HCT116 (cell line): ENCODE measurements at regions not wholly inside any gene's neighbourhood (a gene's known extent, or its start where the extent isn't known, plus 50 kb on each side); places are given as distances from the start of the nearest gene placed in this dataset.

Source experiments
- ATAC-seq: fragments of 200-7000 bp; cut with Tn5 transposase; 2 replicates; pipeline ENCODE4 v1.9.1; 2020; ENCODE audit warnings: mild to moderate bottlenecking, moderate library complexity
- BruUV-seq: library from RNA; stranded (reverse); fragments of 400-500 nt; replicated peaks from 2 replicates; lab custom pipeline; 2021; lab: Mats Ljungman, UMichigan
- CTCF ChIA-PET: fragments of 300-600 bp; sonication (Branson Sonifier 250); formaldehyde crosslinking; loops from one replicate; lab custom pipeline; 2021; ENCODE audit warnings: antibody characterized with exemption; lab: Charles Lee
- POLR2A ChIA-PET: fragments of 300-600, 350-600 bp; sonication (Branson Sonifier 250); formaldehyde crosslinking; loops from one replicate; lab custom pipeline; 2021; ENCODE audit warnings: antibody characterized with exemption; lab: Charles Lee
- RAD21 ChIA-PET, 2 experiments: fragments of 300-600 bp; sonication (Branson Sonifier 250); formaldehyde crosslinking; loops; one replicate each; lab custom pipeline; 2023; ENCODE audit warnings: low total read pairs in 2 of 2; ENCODE audit not compliant: uncharacterized antibody in 2 of 2, unreplicated experiment in 2 of 2, low non-redundant PET in 1 of 2; lab: Charles Lee
- DNase-seq: peaks from one replicate; pipeline ENCODE4 v3.0.0-alpha.2; 2010; ENCODE audit warnings: low read depth, low spot score
- H2AFZ ChIP-seq: fragments of 200-600 bp; shearing (Covaris generic), sonication (generic); 2 replicates; pipeline ENCODE4 v1.6.1; 2017; ENCODE audit warnings: low read depth, mixed run types, mixed read lengths, antibody characterized with exemption, low read length; ENCODE audit not compliant: poor library complexity, severe bottlenecking
- H3K27ac ChIP-seq: 2 replicates; pipeline ENCODE4 v1.5.1; 2012; ENCODE audit warnings: low read depth, low read length
- H3K27me3 ChIP-seq: fragments of 200-600 bp; sonication (generic); 2 replicates; pipeline ENCODE4 v1.6.1; 2016; ENCODE audit warnings: mixed run types, low read length, mixed read lengths; ENCODE audit not compliant: insufficient read depth
- H3K36me3 ChIP-seq, 2 experiments: fragments of 200-500 bp in 1 of 2; fragments of 200-600 bp in 1 of 2; sonication (Bioruptor generic) in 1 of 2; sonication (generic) in 1 of 2; 2 replicates each; pipeline versions ENCODE4 v1.5.1 to v1.6.1; 2014 to 2016; ENCODE audit warnings: low read length in 2 of 2, inconsistent platforms in 1 of 2, mixed read lengths in 1 of 2, mixed run types in 1 of 2; ENCODE audit not compliant: insufficient read depth in 2 of 2, control insufficient read depth in 1 of 2
- H3K4me1 ChIP-seq, 2 experiments: fragments of 200-600 bp in 1 of 2; sonication (generic) in 1 of 2; 2 replicates each; pipeline versions ENCODE4 v1.5.1 to v1.6.1; 2012 to 2017; ENCODE audit warnings: low read length in 2 of 2, inconsistent platforms in 1 of 2, mild to moderate bottlenecking in 1 of 2, mixed read lengths in 1 of 2, mixed run types in 1 of 2, moderate library complexity in 1 of 2; ENCODE audit not compliant: insufficient read depth in 2 of 2, control insufficient read depth in 1 of 2
- H3K4me2 ChIP-seq: fragments of 200-600 bp; sonication (generic); 2 replicates; pipeline ENCODE4 v1.6.1; 2017; ENCODE audit warnings: mixed run types, low read length, mixed read lengths
- H3K4me3 ChIP-seq, 2 experiments: fragments of 200-600 bp in 1 of 2; sonication (generic) in 1 of 2; replicated peaks in 1 of 2; 2 replicates each; pipeline ENCODE4 v1.5.1; 2011 to 2016; ENCODE audit warnings: low read length in 2 of 2, control low read depth in 1 of 2, low read depth in 1 of 2, mild to moderate bottlenecking in 1 of 2, mixed read lengths in 1 of 2, mixed run types in 1 of 2
- H3K79me2 ChIP-seq: fragments of 200-600 bp; sonication (generic); 2 replicates; pipeline ENCODE4 v1.6.1; 2017; ENCODE audit warnings: mild to moderate bottlenecking, mixed run types, low read length, moderate library complexity, mixed read lengths; ENCODE audit not compliant: insufficient read depth
- H3K9ac ChIP-seq: fragments of 200-600 bp; sonication (generic); 2 replicates; pipeline ENCODE4 v1.6.1; 2016; ENCODE audit warnings: low read length, mixed read lengths
- H3K9me2 ChIP-seq: fragments of 200-600 bp; sonication (generic), shearing (Covaris generic); 2 replicates; pipeline ENCODE4 v1.6.1; 2017; ENCODE audit warnings: mixed run types, mild to moderate bottlenecking, moderate library complexity; ENCODE audit not compliant: insufficient read depth
- H3K9me3 ChIP-seq, 2 experiments: fragments of 200-500 bp in 1 of 2; fragments of 200-600 bp in 1 of 2; sonication (Bioruptor generic) in 1 of 2; sonication (generic) in 1 of 2; 2 replicates each; pipeline ENCODE4 v1.6.1; 2014 to 2017; ENCODE audit warnings: low read length in 2 of 2, mixed read lengths in 2 of 2, inconsistent platforms in 1 of 2, low read depth in 1 of 2, mild to moderate bottlenecking in 1 of 2, mixed run types in 1 of 2, moderate library complexity in 1 of 2; ENCODE audit not compliant: control insufficient read depth in 1 of 2, insufficient read depth in 1 of 2
- H4K20me1 ChIP-seq: fragments of 200-600 bp; sonication (generic), shearing (Covaris generic); 2 replicates; pipeline ENCODE4 v1.6.1; 2017; ENCODE audit warnings: mixed run types, mild to moderate bottlenecking, moderate library complexity; ENCODE audit not compliant: insufficient read depth
- ATF3 ChIP-seq: IDR thresholded peaks from 2 replicates; pipeline ENCODE4 v1.6.1; 2012
- CBX3 ChIP-seq: IDR thresholded peaks from 2 replicates; pipeline ENCODE4 v1.6.1; 2012; ENCODE audit warnings: low read depth
- CEBPB ChIP-seq: IDR thresholded peaks from 2 replicates; pipeline ENCODE4 v1.6.1; 2012; ENCODE audit warnings: low read depth
- CTCF ChIP-seq, 3 experiments: fragments of 200-600 bp in 1 of 3; sonication (generic) in 1 of 3; IDR thresholded peaks in 2 of 3; conservative IDR thresholded peaks in 1 of 3; 2 replicates each; pipeline ENCODE4 v1.5.1; 2012 to 2017; ENCODE audit warnings: low read depth in 2 of 3, low read length in 2 of 3, antibody characterized with exemption in 1 of 3, borderline replicate concordance in 1 of 3, control low read depth in 1 of 3, mild to moderate bottlenecking in 1 of 3, mixed read lengths in 1 of 3, mixed run types in 1 of 3, moderate library complexity in 1 of 3; ENCODE audit not compliant: insufficient read depth in 1 of 3
- ELF1 ChIP-seq: IDR thresholded peaks from 2 replicates; pipeline ENCODE4 v1.6.1; 2012; ENCODE audit warnings: low read depth, borderline replicate concordance
- FOSL1 ChIP-seq: IDR thresholded peaks from 2 replicates; pipeline ENCODE4 v1.6.1; 2012; ENCODE audit warnings: low read depth
- JUND ChIP-seq: IDR thresholded peaks from 2 replicates; pipeline ENCODE4 v1.6.1; 2012
- MAX ChIP-seq: IDR thresholded peaks from 2 replicates; pipeline ENCODE4 v1.6.1; 2012
- POLR2AphosphoS5 ChIP-seq: IDR thresholded peaks from 2 replicates; pipeline ENCODE4 v1.6.1; 2011; ENCODE audit warnings: mild to moderate bottlenecking, low read depth, low read length, moderate library complexity
- RAD21 ChIP-seq: IDR thresholded peaks from 2 replicates; pipeline ENCODE4 v1.6.1; 2012; ENCODE audit warnings: low read depth, mild to moderate bottlenecking
- REST ChIP-seq: IDR thresholded peaks from 2 replicates; pipeline ENCODE4 v1.6.1; 2012; ENCODE audit warnings: low read depth
- SIN3A ChIP-seq: IDR thresholded peaks from 2 replicates; pipeline ENCODE4 v1.6.1; 2012; ENCODE audit warnings: low read depth
- SP1 ChIP-seq: IDR thresholded peaks from 2 replicates; pipeline ENCODE4 v1.6.1; 2012; ENCODE audit warnings: low read depth
- SRF ChIP-seq: IDR thresholded peaks from 2 replicates; pipeline ENCODE4 v1.6.1; 2012; ENCODE audit warnings: low read depth
- TCF7L2 ChIP-seq: IDR thresholded peaks from 2 replicates; pipeline ENCODE4 v1.7.0; 2011; ENCODE audit warnings: borderline replicate concordance, inconsistent platforms; ENCODE audit not compliant: insufficient read depth, insufficient read length; ENCODE audit errors: extremely low read depth
- ZFX ChIP-seq: fragments of 450-650 bp; IDR thresholded peaks from 2 replicates; pipeline ENCODE4 v1.6.1; 2017
- intact Hi-C: fragments of 100-400 bp; cut with micrococcal nuclease; formaldehyde crosslinking; loops from 2 replicates; pipeline ENCODE4 v1.10.0; 2022

- Histone ChIP-seq H3K4me1 (no peaks in the 10 kb centered on the region), H3K9ac (no peak overlapping the region), H3K4me2 (no peak overlapping the region), H2AFZ (no peak overlapping the region), H3K9me3 (no peaks in the 10 kb centered on the region), H3K4me3 (no peak overlapping the region), H3K79me2 (no peaks in the 10 kb centered on the region), H3K36me3 (no peaks in the 10 kb centered on the region), H4K20me1 (no peaks in the 10 kb centered on the region), H3K27ac (no peak overlapping the region), H3K9me2 (no peaks in the 10 kb centered on the region), H3K27me3 (no peaks in the 10 kb centered on the region)
- ChIA-PET RAD21 (no interaction called here), POLR2A (no interaction called here), CTCF (interaction anchor here (1.1 to 5.7 kb wide), 2 partner anchors 13 to 165 kb away, joined by 3 to 22 read pairs; no protein-coding TSS in a partner anchor)
- DNase-seq (no peak), ATAC-seq (no peak)
- intact Hi-C loops, result no loop called here
- BruUV-seq, result no TSS peak
- TF ChIP-seq FOSL1 (no peak), RAD21 (no peak), MAX (no peak), TCF7L2 (no peak), CBX3 (no peak), CTCF (IDR thresholded peaks at IDR 0.05 in 2 of 3, conservative IDR thresholded peaks at IDR 0.05 in 1 of 3; ENCODE audit: borderline replicate concordance in 1 of 3, insufficient read depth in 1 of 3, low read depth in 2 of 3, low read length in 2 of 3) (no peak), POLR2AphosphoS5 (no peak)
These were observed 124.7 kb upstream of the TMEM164 start for GRCh38 chrX:109878236-109878635.

GRCh38 chrX:109879991-109880390 is 122.9 kb upstream of the TMEM164 start:
- Histone ChIP-seq H3K9me2 (no peaks in the 10 kb centered on the region), H3K4me1 (no peaks in the 10 kb centered on the region), H3K9ac (no peak overlapping the region), H4K20me1 (no peaks in the 10 kb centered on the region), H3K4me3 (no peak overlapping the region), H3K36me3 (no peaks in the 10 kb centered on the region), H3K79me2 (no peaks in the 10 kb centered on the region), H3K27ac (no peak overlapping the region), H2AFZ (no peak overlapping the region), H3K9me3 (no peaks in the 10 kb centered on the region), H3K27me3 (no peaks in the 10 kb centered on the region), H3K4me2 (no peak overlapping the region)
- BruUV-seq, result no TSS peak
- ATAC-seq, result no peak
- ChIA-PET POLR2A (interaction anchor here (1.7 kb wide), 1 partner anchor 11 kb away, joined by 4 read pairs; no protein-coding TSS in a partner anchor), CTCF (interaction anchor here (2.6 to 5.7 kb wide), 2 partner anchors 11 to 23 kb away, joined by 8 to 22 read pairs; no protein-coding TSS in a partner anchor), RAD21 (no interaction called here)
- DNase-seq, result no peak
- intact Hi-C loops, result loop anchor here (10.0 kb wide), 1 partner anchor 245 kb away; no protein-coding TSS in a partner anchor
- TF ChIP-seq JUND, result no peak
- TF ChIP-seq ELF1, result no peak
- no peak for TF ChIP-seq CEBPB
- TF ChIP-seq REST, result no peak
- TF ChIP-seq CBX3, result no peak
- no peak for TF ChIP-seq MAX
- TF ChIP-seq ZFX, result no peak
- no peak for TF ChIP-seq RAD21
- TF ChIP-seq SRF, result no peak
- no peak for TF ChIP-seq SP1
- no peak for TF ChIP-seq FOSL1
- no peak for TF ChIP-seq ATF3
- no peak for TF ChIP-seq SIN3A
